ENCODE measurements at regions not wholly inside any gene's neighbourhood (a gene's known extent, or its start where the extent isn't known, plus 50 kb on each side); places are given as distances from the start of the nearest gene placed in this dataset.

GRCh38 chr12:115818973-115819372, 458.5 kb downstream of the MED13L start:
- no peak overlapping the region for H3K4me3 ChIP-seq (ENCODE audit: low read depth, poor library complexity, severe bottlenecking)
- no peak for TF ChIP-seq POLR2A (IDR thresholded peaks at IDR 0.05)
- TF ChIP-seq CTCF (IDR thresholded peaks at IDR 0.05): no peak
- WGBS, 2 donors: 85 to 89% methylated on average over 5 of the region's 5 CpGs
- DNase-seq (ENCODE audit: low spot score in 2 of 2): no peak
- intact Hi-C loops (cut with DNase I; ENCODE audit: low total_unique reads): loop anchor here (5.0 kb wide), 1 partner anchor 562 kb away; no protein-coding TSS in a partner anchor

GRCh38 chr12:115817389-115817788, 460.1 kb downstream of the MED13L start:
- intact Hi-C loops (cut with DNase I; ENCODE audit: low total_unique reads): loop anchor here (5.0 kb wide), 1 partner anchor 560 kb away; no protein-coding TSS in a partner anchor
- TF ChIP-seq CTCF (IDR thresholded peaks at IDR 0.05) (no peak), POLR2A (IDR thresholded peaks at IDR 0.05) (no peak)
- H3K4me3 ChIP-seq (ENCODE audit: low read depth, poor library complexity, severe bottlenecking): no peak overlapping the region
- 78 to 83% methylated on average over 9 of the region's 9 CpGs for WGBS, 2 donors
- no peak for DNase-seq (ENCODE audit: low spot score in 2 of 2)

DNA sequence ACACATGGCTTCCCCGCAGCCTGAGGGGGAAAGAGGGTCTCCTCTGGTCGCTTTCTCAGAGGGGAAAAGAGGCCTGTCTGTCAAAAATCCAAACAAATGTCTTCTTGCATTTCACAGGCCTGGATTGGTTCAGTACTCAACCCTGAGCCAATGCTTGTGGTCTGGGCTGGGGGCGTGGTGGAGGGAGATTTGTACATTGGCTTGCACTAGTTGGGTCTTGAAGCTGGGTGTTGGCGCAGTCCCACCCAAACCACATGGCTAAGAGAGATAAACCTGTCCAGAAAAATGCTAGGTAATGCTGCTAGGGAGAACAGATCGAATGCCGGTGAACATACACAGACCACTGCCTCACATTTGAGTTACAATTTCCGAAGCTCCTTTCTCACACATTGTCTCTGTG, 461.6 kb downstream of the MED13L start:
- no peak overlapping the region for H3K4me3 ChIP-seq (ENCODE audit: low read depth, poor library complexity, severe bottlenecking)
- WGBS, 2 donors: 77 to 87% methylated on average over 7 of the region's 7 CpGs
- intact Hi-C loops (cut with DNase I; ENCODE audit: low total_unique reads): loop anchor here (5.0 kb wide), 1 partner anchor 559 kb away; no protein-coding TSS in a partner anchor

DNA sequence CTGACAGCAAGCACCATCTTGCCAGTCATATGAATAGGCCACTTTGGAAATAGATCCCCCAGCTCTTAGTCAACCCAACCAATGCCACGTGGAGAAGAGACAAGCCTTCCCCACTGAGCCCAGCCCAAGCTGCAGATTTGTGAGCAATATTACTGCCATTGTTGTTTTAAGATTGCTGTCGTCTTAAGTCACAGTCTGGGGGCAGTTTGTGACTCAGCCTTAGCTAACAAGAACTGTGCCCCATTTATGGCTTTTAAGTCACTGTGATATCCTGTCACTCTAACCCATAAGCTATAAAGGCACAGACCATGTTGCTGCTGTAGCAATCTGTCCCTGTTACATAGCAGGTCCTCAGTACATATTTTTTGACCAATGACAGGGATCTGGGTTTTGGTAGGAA, 464.2 kb downstream of the MED13L start:
- no peak for TF ChIP-seq CTCF (IDR thresholded peaks at IDR 0.05)
- no peak for TF ChIP-seq POLR2A (IDR thresholded peaks at IDR 0.05)
- DNase-seq (ENCODE audit: low spot score in 2 of 2): no peak
- WGBS, 2 donors: 60 to 64% methylated on average over 2 of the region's 2 CpGs
- intact Hi-C loops (cut with DNase I; ENCODE audit: low total_unique reads): no loop called here
- H3K4me3 ChIP-seq (ENCODE audit: low read depth, poor library complexity, severe bottlenecking): no peak overlapping the region

More for the DNA sequence above, 461.6 kb downstream of the MED13L start:
- DNase-seq (ENCODE audit: low spot score in 2 of 2): no peak
- TF ChIP-seq POLR2A (IDR thresholded peaks at IDR 0.05) (no peak), CTCF (IDR thresholded peaks at IDR 0.05) (no peak)

GRCh38 chr12:115811929-115812328, 465.6 kb downstream of the MED13L start:
- 76 to 83% methylated on average over 1 of the region's 1 CpG for WGBS, 2 donors
- TF ChIP-seq CTCF (IDR thresholded peaks at IDR 0.05) (no peak), POLR2A (IDR thresholded peaks at IDR 0.05) (no peak)
- no peak for DNase-seq (ENCODE audit: low spot score in 2 of 2)
- intact Hi-C loops (cut with DNase I; ENCODE audit: low total_unique reads): no loop called here
- no peak overlapping the region for H3K4me3 ChIP-seq (ENCODE audit: low read depth, poor library complexity, severe bottlenecking)

- intact Hi-C loops (cut with DNase I; ENCODE audit: low total_unique reads): no loop called here
- H3K4me3 ChIP-seq (ENCODE audit: low read depth, poor library complexity, severe bottlenecking): no peak overlapping the region
- WGBS, 2 donors: 47 to 49% methylated on average over 4 of the region's 4 CpGs
- DNase-seq (ENCODE audit: low spot score in 2 of 2): no peak
- TF ChIP-seq POLR2A (IDR thresholded peaks at IDR 0.05) (no peak), CTCF (IDR thresholded peaks at IDR 0.05) (no peak)
Observed at GRCh38 chr12:115811045-115811444, 466.4 kb downstream of the MED13L start.

Data from lower leg skin (tissue), 4 donors.